Putamen (tissue), 1 donor: ENCODE measurements at regions not wholly inside any gene's neighbourhood (a gene's known extent, or its start where the extent isn't known, plus 50 kb on each side); places are given as distances from the start of the nearest gene placed in this dataset.
A peak's percentile ranks its signal among the peaks of the same experiment; 100 is the strongest.

Experiments
- DNase-seq: peaks from one replicate; pipeline ENCODE4 v3.0.0-alpha.2; 2016; ENCODE audit warnings: low spot score

DNA sequence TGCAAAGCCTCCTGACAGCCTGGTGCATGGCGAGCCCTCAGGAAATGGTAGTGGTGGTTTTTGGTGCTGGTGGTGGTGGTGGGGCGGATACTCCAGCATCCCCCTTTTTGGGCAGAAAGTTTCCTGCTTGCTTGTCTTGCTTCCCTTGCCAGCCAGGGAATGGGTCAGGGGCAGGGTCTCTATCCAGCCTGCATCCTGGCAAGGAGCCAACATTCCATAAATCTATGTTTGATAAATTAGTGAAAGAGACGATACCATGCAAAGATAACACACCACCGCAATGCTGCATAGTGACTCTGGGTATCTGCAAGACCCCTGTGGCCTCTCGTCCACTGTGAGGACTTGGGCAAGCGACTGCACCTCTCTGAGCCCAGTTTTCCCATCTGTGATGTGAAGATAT, 246.2 kb downstream of the LRFN2 start:
- no peak for DNase-seq

GRCh38 chr6:40340196-40340595, 247.0 kb downstream of the LRFN2 start:
- no peak for DNase-seq

- DNase-seq = no peak
Observed at GRCh38 chr6:40338306-40338705, 248.9 kb downstream of the LRFN2 start.

DNA sequence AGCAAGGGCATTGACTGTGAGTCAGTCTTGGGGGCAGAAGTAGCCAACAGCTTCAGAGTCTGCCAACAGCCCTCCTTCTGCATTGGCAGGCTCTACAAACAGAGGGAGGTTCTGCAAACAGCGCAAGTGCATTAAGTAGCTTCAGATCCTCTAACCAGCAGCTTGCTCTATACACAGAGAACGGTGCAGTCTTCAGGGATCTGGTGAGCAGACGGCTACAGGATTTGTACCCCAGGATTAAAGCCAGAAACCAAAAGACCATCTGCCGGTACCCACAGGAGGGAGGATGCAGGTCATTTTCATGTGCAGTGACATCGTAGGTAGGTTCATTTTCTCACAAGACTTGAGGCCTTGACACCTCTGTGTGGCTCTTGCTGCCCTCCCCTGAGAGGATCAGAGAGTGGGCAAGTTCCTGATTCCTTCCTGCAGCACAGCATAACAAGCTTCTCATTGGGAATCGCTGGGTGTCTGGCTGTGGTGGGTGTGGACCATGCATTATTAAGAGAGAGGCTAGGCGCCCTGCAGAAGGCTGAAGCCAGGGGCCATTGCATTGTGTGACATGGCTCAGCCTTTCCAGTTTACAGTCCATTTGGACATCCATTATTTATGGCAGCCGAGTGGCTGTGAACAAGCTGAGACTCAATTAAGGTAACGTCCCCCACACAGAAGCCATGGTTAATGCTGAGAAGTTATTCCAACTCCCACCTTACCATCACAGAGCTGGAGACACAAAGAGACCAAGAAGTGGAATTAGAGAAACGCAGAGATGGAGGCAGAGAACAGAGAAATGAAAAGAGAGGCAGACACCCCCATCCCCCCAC, 250.0 kb downstream of the LRFN2 start:
- DNase-seq = no peak

DNA sequence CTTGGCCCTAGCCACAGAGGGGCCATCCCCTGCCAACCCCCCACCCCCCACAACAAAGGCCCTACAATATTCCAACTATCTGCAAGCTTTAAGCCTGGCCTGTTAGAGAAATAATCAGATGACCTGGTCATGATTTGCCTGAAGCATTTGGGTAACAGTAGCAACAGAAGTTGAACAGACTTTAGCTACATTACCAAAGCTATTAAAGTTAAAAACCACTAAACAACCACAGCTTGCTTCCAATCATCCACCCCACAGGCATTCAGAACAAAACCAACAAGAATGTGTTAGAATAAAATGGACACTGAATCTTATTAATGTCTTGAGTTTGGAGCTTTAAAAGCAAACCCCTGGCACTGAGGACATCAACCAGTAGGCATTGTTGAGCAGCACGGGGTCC, 250.9 kb downstream of the LRFN2 start:
- no peak for DNase-seq

DNA sequence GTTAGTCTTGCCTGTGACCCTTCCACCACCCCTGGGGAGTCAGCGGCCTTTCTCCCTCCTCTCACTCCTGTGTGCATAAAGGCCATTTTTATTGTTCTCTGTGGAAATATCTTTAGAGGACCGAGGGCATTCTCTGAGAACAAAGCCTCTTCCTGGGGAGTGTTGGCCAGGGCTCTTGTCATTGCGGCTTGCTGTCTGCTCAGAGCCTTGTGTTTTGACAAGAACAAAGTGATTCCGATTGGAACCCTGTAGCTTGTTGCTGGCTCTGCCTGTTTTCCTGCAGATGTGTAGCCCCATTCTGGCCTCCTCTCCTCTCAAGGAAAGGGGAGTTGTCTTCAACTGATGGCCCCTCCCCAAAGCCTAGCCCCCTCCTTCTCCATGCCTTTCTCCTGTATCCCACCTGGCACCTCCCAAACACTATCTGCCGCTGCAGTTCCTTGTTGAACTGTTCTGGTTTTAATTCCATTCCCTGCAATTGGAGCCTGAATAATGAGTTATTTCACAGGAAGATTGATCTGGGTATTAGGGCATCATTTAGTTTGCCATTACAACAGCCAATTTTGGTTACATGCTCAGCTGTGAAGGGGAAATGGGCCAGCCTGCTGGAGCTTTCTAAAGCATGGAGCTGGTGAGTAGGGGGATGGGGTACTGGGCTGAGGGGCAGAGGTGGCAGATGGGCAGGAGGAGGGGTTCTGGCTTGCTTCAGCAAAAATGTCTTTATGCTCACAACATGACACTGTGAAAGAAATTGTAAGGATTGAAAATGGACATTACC, 252.5 kb downstream of the LRFN2 start:
- no peak for DNase-seq

- no peak for DNase-seq
Observed at GRCh38 chr6:40331545-40331944, 255.6 kb downstream of the LRFN2 start.

DNA sequence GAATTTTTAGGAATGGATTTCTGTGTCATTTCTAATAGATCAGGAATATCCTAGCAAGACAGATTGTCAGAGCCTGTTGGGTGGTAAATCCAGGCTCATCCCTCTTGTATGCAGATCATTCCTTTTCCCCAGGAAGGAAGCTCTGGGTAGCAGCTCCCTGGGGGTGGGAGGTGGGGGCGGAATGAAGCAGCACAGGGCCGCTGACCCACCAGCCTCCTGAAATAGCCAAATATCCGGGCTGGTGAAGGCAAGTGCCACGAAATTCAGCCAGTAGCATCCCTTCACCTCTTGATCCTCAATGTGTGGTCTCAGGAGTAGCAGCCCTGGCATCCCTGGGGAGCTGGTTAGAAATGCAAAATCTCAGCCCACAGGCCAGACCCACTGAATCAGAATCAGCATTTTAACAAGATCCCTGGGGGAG, 256.9 kb downstream of the LRFN2 start:
- no peak for DNase-seq

DNA sequence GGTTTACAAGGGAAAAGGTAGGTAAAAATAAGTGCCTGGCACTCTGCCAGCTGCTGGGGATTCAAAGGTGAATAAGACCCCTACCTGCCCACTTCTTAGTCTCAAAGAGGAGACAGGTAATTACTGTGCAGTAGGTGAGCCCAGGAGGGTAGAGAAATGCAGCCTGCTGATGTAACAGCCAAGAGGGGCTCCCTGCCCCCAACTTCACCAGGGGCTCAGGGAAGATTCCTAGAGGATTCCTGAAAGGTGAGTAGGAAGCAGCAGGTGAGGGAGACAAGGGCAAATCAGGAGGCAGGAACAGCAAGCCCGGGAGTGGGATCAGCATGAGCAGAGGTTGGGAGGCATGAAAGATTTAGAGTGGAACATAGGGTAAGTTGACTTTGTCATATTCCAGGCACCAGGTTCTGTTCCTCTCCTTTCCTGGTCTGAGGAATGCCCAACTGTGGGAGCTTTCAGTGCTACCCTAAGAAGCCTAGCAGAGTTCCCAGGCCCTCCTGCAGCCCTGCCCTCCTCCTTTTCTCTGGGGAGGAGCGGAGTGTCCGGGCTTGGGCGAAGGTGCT, 258.1 kb downstream of the LRFN2 start:
- no peak for DNase-seq

GRCh38 chr6:40328386-40328985, 258.7 kb downstream of the LRFN2 start:
- peak; percentile 15 for DNase-seq

DNA sequence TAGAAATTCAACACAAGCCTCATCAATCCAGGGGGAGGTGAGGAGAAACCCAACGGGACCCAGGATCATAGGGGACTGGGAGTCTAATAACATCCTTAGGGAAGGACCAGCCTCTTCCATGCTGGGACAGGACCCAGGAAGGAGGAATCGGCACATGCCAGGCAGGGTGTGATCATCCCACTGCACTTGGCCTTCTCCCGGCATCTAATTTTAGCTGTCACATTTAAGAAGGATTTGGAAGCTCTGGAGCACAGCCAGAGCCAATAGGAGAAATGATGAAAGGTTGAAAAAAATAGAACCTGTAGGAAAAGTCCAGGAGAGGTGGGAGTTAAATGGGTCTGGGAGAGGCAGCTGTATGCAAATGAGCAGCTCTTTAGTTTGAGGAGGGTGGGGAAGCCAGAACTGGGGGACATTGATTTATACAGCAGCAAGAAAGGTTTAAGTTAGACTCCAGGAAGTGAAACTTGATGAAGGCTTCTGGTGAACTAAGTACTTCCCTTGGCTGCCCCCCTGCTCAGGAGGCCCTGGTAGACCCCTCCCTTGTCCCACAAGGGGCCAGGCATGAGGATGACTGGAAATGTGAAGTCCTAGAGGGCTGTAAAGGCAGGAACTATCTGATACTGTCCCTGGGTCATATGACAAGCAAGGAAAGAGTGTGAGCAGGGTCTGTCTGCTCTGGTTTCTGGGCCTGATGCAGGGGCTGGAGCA, 260.3 kb downstream of the LRFN2 start:
- DNase-seq = no peak

GRCh38 chr6:40325791-40326190, 261.4 kb downstream of the LRFN2 start:
- no peak for DNase-seq

DNA sequence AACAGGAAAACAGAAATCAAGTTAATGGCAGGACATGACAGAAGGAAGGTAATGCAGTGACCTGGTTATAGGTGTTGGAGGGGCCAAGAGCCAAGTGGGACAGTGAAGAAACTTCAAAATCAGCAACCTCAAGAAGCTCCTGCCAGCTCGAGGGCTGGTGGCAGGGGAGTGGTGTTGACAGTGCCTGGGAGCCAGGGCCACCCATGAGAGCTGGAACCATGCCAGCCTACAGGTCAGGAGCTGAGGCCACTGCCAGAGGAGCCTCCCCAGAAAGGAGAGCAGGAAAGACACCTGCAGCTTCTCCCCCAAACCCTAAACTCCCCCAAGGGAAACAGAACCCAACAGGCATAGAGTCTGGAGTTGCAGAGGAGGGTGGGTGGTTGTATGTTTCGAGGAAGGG, 262.1 kb downstream of the LRFN2 start:
- no peak for DNase-seq

GRCh38 chr6:40323881-40324634, 263.1 kb downstream of the LRFN2 start:
- no peak for DNase-seq

DNA sequence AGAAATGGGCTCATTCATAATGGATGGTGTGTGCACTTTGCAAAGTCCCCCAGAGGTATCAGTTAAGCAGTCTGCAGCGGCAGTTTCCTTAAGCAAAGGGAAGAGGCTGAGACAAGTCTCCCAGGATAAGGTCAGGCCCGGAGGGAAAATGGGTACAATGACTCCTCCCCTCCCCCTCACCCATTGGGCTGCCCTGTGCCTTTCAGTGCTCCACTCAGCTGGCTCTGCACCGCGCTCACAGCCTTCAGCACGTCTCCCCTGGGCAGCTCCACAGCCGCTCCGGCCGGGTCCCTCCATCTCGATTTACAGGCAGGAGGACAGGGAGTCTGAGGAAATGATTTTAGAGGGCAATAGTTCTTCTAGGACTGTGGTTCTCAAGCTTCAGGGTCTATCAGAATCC, 264.8 kb downstream of the LRFN2 start:
- DNase-seq = no peak

DNA sequence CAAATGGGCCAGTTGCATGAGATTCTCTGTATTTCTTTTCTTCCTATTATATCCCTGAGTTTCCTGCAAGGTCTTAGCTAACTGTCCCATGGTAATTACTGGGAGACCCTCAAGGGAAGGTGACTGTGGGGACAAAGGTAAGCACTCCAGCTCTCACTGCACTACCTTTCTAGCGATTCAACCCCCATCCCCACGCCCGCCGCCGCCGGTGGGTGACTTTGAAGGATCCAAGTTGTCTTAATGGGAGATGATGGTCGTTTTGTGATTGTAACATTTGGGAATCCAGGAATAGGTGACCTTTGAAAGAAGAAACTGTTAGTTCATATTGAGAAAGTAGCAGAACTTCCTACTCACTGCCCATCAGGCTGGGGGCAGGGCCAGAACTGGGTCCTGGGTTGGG, 265.5 kb downstream of the LRFN2 start:
- DNase-seq = no peak

DNA sequence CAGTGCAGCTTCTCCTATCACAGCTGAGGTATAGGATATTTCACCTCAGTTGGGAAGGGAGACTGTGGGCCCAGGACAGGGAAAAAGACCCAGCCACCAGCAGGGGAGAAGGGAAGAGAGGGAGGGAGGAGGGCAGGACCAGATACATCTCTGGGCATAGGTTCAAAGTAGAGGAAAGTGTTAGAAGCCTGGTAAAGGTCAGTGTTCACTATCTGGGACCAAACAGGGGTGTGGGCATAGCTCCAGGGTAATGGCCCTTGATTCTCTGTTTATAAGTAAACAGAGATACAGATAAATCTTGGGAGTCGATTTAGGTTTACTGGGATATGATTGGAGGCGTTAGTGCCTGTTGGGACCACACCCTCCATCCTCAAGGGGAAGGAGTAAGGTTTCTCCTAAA, 266.2 kb downstream of the LRFN2 start:
- DNase-seq = no peak

DNA sequence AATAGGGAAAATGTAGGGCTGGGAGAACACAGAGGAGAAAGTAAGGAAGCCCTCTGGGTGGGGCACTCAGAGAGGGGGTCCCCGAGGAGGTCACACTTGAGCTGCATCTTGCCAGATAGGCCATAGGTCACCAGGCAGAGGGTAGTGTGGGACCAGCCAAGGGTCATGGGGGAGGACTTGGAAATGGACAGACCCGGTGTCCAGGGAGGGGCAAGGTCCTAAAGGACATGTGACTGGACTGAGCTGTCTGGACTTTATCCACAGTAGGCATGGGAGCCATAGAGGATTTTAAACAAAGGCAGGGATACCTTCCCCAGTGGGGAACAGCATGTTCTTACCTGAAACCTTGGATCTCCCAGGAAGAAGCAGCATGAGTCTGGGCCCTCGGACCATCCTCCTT, 266.7 kb downstream of the LRFN2 start:
- no peak for DNase-seq

DNA sequence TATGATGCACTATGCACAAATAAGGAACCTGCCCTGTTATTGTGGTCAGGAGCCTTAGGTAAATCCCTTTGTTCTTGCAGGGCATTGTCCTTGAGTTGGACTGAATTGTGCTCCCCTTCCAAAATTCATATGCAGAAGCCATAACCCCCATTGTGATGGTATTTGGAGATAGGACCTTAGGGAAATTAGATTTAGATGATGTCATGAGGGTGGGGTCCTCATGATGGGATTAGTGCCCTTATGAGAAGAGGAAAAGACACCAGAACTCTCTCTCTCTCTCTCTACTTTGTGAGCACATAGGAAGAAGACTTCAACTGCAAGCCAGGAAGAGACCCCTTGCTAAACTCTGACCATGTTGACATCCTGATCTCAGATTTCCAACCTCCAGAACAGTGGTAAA, 268.0 kb downstream of the LRFN2 start:
- no peak for DNase-seq

DNA sequence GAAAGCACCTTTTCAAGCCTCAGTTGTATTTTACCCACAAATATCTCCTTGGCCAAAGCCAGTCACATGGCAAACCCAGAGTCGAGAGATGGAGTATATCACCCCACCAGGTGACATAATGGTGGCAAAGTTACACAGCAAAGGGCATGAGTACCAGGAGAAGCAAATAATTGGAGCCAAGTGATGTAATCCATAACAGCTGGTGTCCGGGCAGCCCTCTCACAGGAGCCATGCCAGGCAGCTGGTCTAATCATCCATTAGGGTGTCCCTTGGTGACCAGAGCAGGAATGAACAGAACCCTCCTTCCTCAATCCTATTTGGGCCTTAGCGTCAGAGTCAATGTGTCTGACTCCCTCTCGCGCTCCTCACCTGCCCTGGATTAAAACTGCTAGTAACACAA, 272.1 kb downstream of the LRFN2 start:
- no peak for DNase-seq

DNA sequence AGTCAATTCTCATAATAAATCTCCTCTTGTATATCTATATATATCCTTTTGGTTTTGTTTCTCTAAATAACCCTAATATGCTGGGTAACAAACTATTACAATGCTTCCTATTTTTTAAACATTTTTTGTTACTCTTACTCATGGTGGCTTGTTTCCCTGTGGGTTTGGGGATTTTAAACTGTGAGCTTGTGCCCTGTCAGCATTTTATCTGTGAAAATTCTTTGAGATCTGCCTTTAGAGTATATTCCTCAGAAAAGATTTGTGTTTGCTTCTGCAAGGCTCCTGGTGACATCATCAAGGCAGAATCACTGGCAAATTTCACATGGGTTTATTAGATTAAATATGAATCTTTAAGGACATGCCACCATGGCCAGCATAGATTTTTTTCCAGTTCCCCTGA, 273.6 kb downstream of the LRFN2 start:
- DNase-seq = no peak
